ENCODE measurements at regions not wholly inside any gene's neighbourhood (a gene's known extent, or its start where the extent isn't known, plus 50 kb on each side); places are given as distances from the start of the nearest gene placed in this dataset.

- no peak for DNase-seq (ENCODE audit: extremely low read depth, low read depth, low spot score)
Observed at GRCh38 chr10:28481968-28482367, 51.0 kb upstream of the WAC start.

Measured in glomerular endothelial cell (primary cell).